ENCODE measurements at regions not wholly inside any gene's neighbourhood (a gene's known extent, or its start where the extent isn't known, plus 50 kb on each side); places are given as distances from the start of the nearest gene placed in this dataset.

- intact Hi-C loops (cut with DNase I) = no loop called here
- no peak overlapping the region for H3K4me3 ChIP-seq (replicated peaks in 1 of 3)
- H3K9me3 ChIP-seq = no peaks in the 10 kb centered on the region
- no peaks in the 10 kb centered on the region for H3K27me3 ChIP-seq
- WGBS, 2 donors = 26 to 33% methylated on average over 3 of the region's 3 CpGs
- TF ChIP-seq CTCF (IDR thresholded peaks at IDR 0.05) (no peak), POLR2A (IDR thresholded peaks at IDR 0.05) (no peak)
- H3K36me3 ChIP-seq = no peaks in the 10 kb centered on the region
- H3K4me1 ChIP-seq = peaks cover 0 to 7% of the 10 kb centered on the region in 2 donors
- no peak overlapping the region for H3K27ac ChIP-seq
- no peak for DNase-seq
Observed at GRCh38 chr7:46806856-46807255, 775.1 kb downstream of the TNS3 start.

GRCh38 chr7:46802479-46802878 is 779.4 kb downstream of the TNS3 start:
- TF ChIP-seq POLR2A (IDR thresholded peaks at IDR 0.05) (no peak), CTCF (IDR thresholded peaks at IDR 0.05) (no peak)
- no peak overlapping the region for H3K4me3 ChIP-seq (replicated peaks in 1 of 3)
- H3K9me3 ChIP-seq = no peaks in the 10 kb centered on the region
- WGBS, 2 donors = 71 to 88% methylated on average over 2 of the region's 2 CpGs
- no peaks in the 10 kb centered on the region for H3K36me3 ChIP-seq
- DNase-seq = no peak
- intact Hi-C loops (cut with DNase I) = no loop called here
- H3K27ac ChIP-seq = no peak overlapping the region
- H3K27me3 ChIP-seq = no peaks in the 10 kb centered on the region
- peaks cover 0 to 4% of the 10 kb centered on the region in 2 donors for H3K4me1 ChIP-seq

- 72 to 91% methylated on average over 1 of the region's 1 CpG for WGBS, 2 donors
- no peak for DNase-seq
Observed at GRCh38 chr7:46791188-46791587, 790.7 kb downstream of the TNS3 start.

GRCh38 chr7:46786995-46787394 is 794.9 kb downstream of the TNS3 start:
- Histone ChIP-seq H3K4me3 (replicated peaks in 1 of 3) (no peak overlapping the region), H3K9me3 (no peaks in the 10 kb centered on the region), H3K36me3 (no peaks in the 10 kb centered on the region), H3K27me3 (no peaks in the 10 kb centered on the region), H3K4me1 (no peaks in the 10 kb centered on the region), H3K27ac (no peak overlapping the region)
- WGBS, 2 donors = 94% methylated on average over 3 of the region's 3 CpGs
- TF ChIP-seq POLR2A (IDR thresholded peaks at IDR 0.05) (no peak), CTCF (IDR thresholded peaks at IDR 0.05) (no peak)
- intact Hi-C loops (cut with DNase I) = no loop called here
- no peak for DNase-seq

More at GRCh38 chr7:46791188-46791587, 790.7 kb downstream of the TNS3 start:
- intact Hi-C loops (cut with DNase I) = no loop called here
- Histone ChIP-seq H3K27ac (no peak overlapping the region), H3K9me3 (no peaks in the 10 kb centered on the region), H3K4me1 (no peaks in the 10 kb centered on the region), H3K27me3 (no peaks in the 10 kb centered on the region), H3K36me3 (no peaks in the 10 kb centered on the region), H3K4me3 (replicated peaks in 1 of 3) (no peak overlapping the region)
- TF ChIP-seq POLR2A (IDR thresholded peaks at IDR 0.05) (no peak), CTCF (IDR thresholded peaks at IDR 0.05) (no peak)

- TF ChIP-seq CTCF (IDR thresholded peaks at IDR 0.05) (no peak), POLR2A (IDR thresholded peaks at IDR 0.05) (no peak)
- Histone ChIP-seq H3K4me3 (replicated peaks in 1 of 3) (no peak overlapping the region), H3K27ac (no peak overlapping the region), H3K36me3 (no peaks in the 10 kb centered on the region), H3K4me1 (no peaks in the 10 kb centered on the region), H3K9me3 (no peaks in the 10 kb centered on the region), H3K27me3 (no peaks in the 10 kb centered on the region)
- intact Hi-C loops (cut with DNase I) = no loop called here
- DNase-seq = no peak
- 88 to 90% methylated on average over 8 of the region's 8 CpGs for WGBS, 2 donors
Observed at GRCh38 chr7:46786221-46786954, 795.5 kb downstream of the TNS3 start.

Measured in thyroid gland (tissue), 4 donors.